ENCODE measurements at regions not wholly inside any gene's neighbourhood (a gene's known extent, or its start where the extent isn't known, plus 50 kb on each side); places are given as distances from the start of the nearest gene placed in this dataset.

DNA sequence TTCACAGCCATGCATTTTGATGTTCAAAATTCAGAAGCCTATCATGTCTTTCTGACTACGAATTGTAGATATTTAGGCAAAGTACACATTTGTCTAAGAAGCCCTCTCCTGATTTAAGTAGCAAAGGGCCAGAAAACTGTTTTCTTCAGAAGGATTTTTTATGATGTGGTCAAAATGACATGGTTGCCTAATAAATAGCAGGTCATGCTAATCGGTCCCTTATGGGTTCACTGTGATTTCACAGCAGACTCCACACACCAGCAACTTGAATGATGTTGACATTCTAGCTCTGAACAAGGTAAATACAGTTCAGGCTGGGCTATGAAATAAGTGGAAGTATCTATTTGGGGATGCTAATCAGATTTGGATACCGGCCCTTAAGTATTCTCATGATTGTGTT lies 178.7 kb upstream of the DPYD start:
- no peak for DNase-seq
- no peaks in the 10 kb centered on the region for H3K4me1 Mint-ChIP-seq (ENCODE audit: low read depth)
- H3K36me3 Mint-ChIP-seq (ENCODE audit: low read depth) = no peaks in the 10 kb centered on the region
- intact Hi-C loops (cut with micrococcal nuclease) = no loop called here
- H3K27me3 Mint-ChIP-seq (ENCODE audit: low read depth) = no peaks in the 10 kb centered on the region
- CTCF ChIA-PET = interaction anchor here (0.6 kb wide), 1 partner anchor 488 kb away, joined by 3 read pairs; no protein-coding TSS in a partner anchor
- H3K27ac Mint-ChIP-seq = no peak overlapping the region
- H3K4me3 Mint-ChIP-seq = no peak overlapping the region
- H3K9me3 Mint-ChIP-seq = no peaks in the 10 kb centered on the region

- no peaks in the 10 kb centered on the region for H3K9me3 Mint-ChIP-seq
- CTCF ChIA-PET = no interaction called here
- intact Hi-C loops (cut with micrococcal nuclease) = no loop called here
- DNase-seq = no peak
- no peaks in the 10 kb centered on the region for H3K36me3 Mint-ChIP-seq (ENCODE audit: low read depth)
- no peaks in the 10 kb centered on the region for H3K4me1 Mint-ChIP-seq (ENCODE audit: low read depth)
- no peaks in the 10 kb centered on the region for H3K27me3 Mint-ChIP-seq (ENCODE audit: low read depth)
- no peak overlapping the region for H3K27ac Mint-ChIP-seq
- no peak overlapping the region for H3K4me3 Mint-ChIP-seq
These were observed 177.6 kb upstream of the DPYD start for GRCh38 chr1:98098473-98098872.

- no peak overlapping the region for H3K4me3 Mint-ChIP-seq
- peaks cover 5% of the 10 kb centered on the region for H3K27me3 Mint-ChIP-seq (ENCODE audit: low read depth)
- intact Hi-C loops (cut with micrococcal nuclease) = no loop called here
- no peaks in the 10 kb centered on the region for H3K4me1 Mint-ChIP-seq (ENCODE audit: low read depth)
- CTCF ChIA-PET = no interaction called here
- no peak for DNase-seq
- no peaks in the 10 kb centered on the region for H3K9me3 Mint-ChIP-seq
- H3K27ac Mint-ChIP-seq = no peak overlapping the region
- no peaks in the 10 kb centered on the region for H3K36me3 Mint-ChIP-seq (ENCODE audit: low read depth)
These were observed 169.5 kb upstream of the DPYD start for GRCh38 chr1:98090351-98090750.

DNA sequence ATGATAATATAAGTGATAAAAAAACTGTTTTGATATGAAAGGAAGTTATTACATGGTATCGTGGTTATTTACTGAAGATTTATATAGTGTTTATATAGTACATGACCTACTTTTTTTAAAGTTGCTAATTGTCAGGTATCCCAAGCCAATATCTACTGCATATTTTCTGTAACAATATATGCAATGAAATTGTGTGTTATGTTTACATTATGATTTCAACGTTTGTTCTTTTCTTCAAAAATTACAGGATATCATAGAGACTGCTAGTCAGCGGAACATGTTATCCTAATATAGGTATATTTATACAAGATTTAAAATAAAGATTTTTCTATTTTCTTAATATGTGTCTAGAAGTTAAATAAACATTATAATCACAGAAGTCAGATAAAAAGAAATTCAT lies 167.5 kb upstream of the DPYD start:
- Mint-ChIP-seq H3K4me3 (no peak overlapping the region), H3K27ac (no peak overlapping the region), H3K4me1 (ENCODE audit: low read depth) (no peaks in the 10 kb centered on the region), H3K9me3 (no peaks in the 10 kb centered on the region), H3K27me3 (ENCODE audit: low read depth) (peaks cover 10% of the 10 kb centered on the region), H3K36me3 (ENCODE audit: low read depth) (no peaks in the 10 kb centered on the region)
- DNase-seq = no peak
- intact Hi-C loops (cut with micrococcal nuclease) = no loop called here
- CTCF ChIA-PET = no interaction called here

DNA sequence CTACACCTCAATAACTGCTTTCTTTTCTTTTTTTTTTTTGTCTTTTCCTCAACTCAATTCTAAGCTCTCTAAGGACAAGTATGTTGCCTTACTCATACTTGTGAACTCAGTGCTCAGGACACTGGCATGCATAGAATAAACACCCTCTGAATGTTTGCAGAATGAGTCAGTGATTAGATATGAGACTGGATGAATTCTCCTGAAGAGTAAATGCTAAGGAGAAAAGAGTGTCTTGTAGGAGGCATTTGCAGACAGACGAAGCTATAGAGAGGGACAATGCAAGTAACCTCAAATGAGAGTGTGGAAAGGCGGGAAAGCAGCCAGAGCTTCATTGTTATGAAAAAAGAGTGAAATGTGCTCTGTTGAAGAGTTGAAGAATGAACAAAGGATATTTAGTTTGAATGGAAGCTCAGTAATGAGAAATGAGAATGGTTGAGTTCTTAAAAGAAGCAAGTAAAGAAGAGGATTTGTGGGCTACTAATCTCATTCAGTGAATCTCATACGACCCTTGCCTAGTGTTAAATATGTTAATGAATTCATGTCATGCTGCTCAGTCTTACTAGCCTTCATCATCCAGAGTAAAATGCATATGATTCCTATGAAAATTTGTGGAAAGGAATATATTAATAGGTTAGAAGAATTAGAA lies 166.1 kb upstream of the DPYD start:
- intact Hi-C loops (cut with micrococcal nuclease) = no loop called here
- no peak overlapping the region for H3K27ac Mint-ChIP-seq
- H3K27me3 Mint-ChIP-seq (ENCODE audit: low read depth) = peaks cover 10% of the 10 kb centered on the region
- no peak overlapping the region for H3K4me3 Mint-ChIP-seq
- no peaks in the 10 kb centered on the region for H3K9me3 Mint-ChIP-seq
- no peaks in the 10 kb centered on the region for H3K36me3 Mint-ChIP-seq (ENCODE audit: low read depth)
- CTCF ChIA-PET = no interaction called here
- no peaks in the 10 kb centered on the region for H3K4me1 Mint-ChIP-seq (ENCODE audit: low read depth)
- DNase-seq = no peak

GRCh38 chr1:98086156-98086555 lies 165.3 kb upstream of the DPYD start:
- no peak overlapping the region for H3K4me3 Mint-ChIP-seq
- no peak overlapping the region for H3K27ac Mint-ChIP-seq
- intact Hi-C loops (cut with micrococcal nuclease) = no loop called here
- H3K4me1 Mint-ChIP-seq (ENCODE audit: low read depth) = no peaks in the 10 kb centered on the region
- no peaks in the 10 kb centered on the region for H3K9me3 Mint-ChIP-seq
- no peaks in the 10 kb centered on the region for H3K36me3 Mint-ChIP-seq (ENCODE audit: low read depth)
- CTCF ChIA-PET = no interaction called here
- DNase-seq = no peak
- peaks cover 10% of the 10 kb centered on the region for H3K27me3 Mint-ChIP-seq (ENCODE audit: low read depth)

GRCh38 chr1:98084188-98084587 lies 163.4 kb upstream of the DPYD start:
- Mint-ChIP-seq H3K4me1 (ENCODE audit: low read depth) (no peaks in the 10 kb centered on the region), H3K27ac (no peak overlapping the region), H3K27me3 (ENCODE audit: low read depth) (peaks cover 12% of the 10 kb centered on the region), H3K36me3 (ENCODE audit: low read depth) (no peaks in the 10 kb centered on the region), H3K4me3 (no peak overlapping the region), H3K9me3 (no peaks in the 10 kb centered on the region)
- no peak for DNase-seq
- CTCF ChIA-PET = no interaction called here
- intact Hi-C loops (cut with micrococcal nuclease) = no loop called here

DNA sequence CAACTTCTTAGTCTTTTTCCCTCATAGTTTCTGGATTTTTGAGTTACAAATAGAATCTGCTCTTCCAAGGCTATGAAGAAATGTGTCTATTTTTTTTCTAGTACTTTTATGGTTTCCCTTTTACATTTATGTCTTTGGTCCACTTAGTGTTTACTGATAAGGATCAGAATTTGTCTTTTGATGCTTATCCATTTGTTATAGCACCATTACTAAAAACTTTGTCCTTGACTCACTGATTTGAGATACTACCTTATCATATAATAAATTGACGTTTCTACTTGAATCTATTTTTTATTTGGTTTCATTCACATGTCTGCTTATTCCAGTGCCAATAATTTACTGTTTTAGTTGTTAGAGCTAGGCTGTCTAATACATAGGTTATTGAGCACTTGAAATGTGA lies 161.1 kb upstream of the DPYD start:
- Mint-ChIP-seq H3K9me3 (no peaks in the 10 kb centered on the region), H3K27me3 (ENCODE audit: low read depth) (peaks cover 8% of the 10 kb centered on the region), H3K4me3 (no peak overlapping the region), H3K4me1 (ENCODE audit: low read depth) (no peaks in the 10 kb centered on the region), H3K27ac (no peak overlapping the region), H3K36me3 (ENCODE audit: low read depth) (no peaks in the 10 kb centered on the region)
- DNase-seq = no peak
- intact Hi-C loops (cut with micrococcal nuclease) = no loop called here
- CTCF ChIA-PET = no interaction called here

GRCh38 chr1:98078596-98078995 lies 157.8 kb upstream of the DPYD start:
- H3K4me3 Mint-ChIP-seq = no peak overlapping the region
- CTCF ChIA-PET = no interaction called here
- H3K27ac Mint-ChIP-seq = no peak overlapping the region

GRCh38 chr1:98077691-98078090 lies 156.9 kb upstream of the DPYD start:
- H3K27me3 Mint-ChIP-seq (ENCODE audit: low read depth) = peaks cover 2% of the 10 kb centered on the region
- H3K27ac Mint-ChIP-seq = no peak overlapping the region
- CTCF ChIA-PET = no interaction called here
- no peak overlapping the region for H3K4me3 Mint-ChIP-seq
- no peaks in the 10 kb centered on the region for H3K36me3 Mint-ChIP-seq (ENCODE audit: low read depth)
- no peaks in the 10 kb centered on the region for H3K9me3 Mint-ChIP-seq
- intact Hi-C loops (cut with micrococcal nuclease) = no loop called here
- DNase-seq = no peak
- H3K4me1 Mint-ChIP-seq (ENCODE audit: low read depth) = no peaks in the 10 kb centered on the region

More at GRCh38 chr1:98078596-98078995, 157.8 kb upstream of the DPYD start:
- H3K36me3 Mint-ChIP-seq (ENCODE audit: low read depth) = no peaks in the 10 kb centered on the region
- intact Hi-C loops (cut with micrococcal nuclease) = no loop called here
- no peaks in the 10 kb centered on the region for H3K4me1 Mint-ChIP-seq (ENCODE audit: low read depth)
- H3K9me3 Mint-ChIP-seq = no peaks in the 10 kb centered on the region
- peaks cover 2% of the 10 kb centered on the region for H3K27me3 Mint-ChIP-seq (ENCODE audit: low read depth)
- DNase-seq = no peak

DNA sequence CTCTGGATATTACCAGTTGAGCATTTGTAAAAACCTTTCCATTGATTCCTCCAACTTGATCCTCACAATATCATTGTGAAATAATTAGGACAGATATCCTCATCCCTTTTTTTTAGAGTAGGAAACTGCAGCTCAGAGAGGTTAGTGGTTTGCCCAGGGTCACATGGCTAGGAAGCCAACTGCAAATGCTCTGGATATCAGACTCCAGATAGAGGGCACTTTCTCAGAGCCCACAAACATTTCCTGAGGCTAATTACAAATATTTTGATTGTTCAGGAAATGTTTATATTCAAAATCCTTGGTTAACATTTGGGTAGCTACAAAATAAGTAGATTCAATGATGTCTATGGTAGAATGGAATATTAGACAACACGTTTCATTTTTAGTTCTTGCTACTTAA lies 154.8 kb upstream of the DPYD start:
- intact Hi-C loops (cut with micrococcal nuclease) = no loop called here
- H3K36me3 Mint-ChIP-seq (ENCODE audit: low read depth) = no peaks in the 10 kb centered on the region
- H3K9me3 Mint-ChIP-seq = no peaks in the 10 kb centered on the region
- H3K4me3 Mint-ChIP-seq = no peak overlapping the region
- CTCF ChIA-PET = no interaction called here
- H3K27me3 Mint-ChIP-seq (ENCODE audit: low read depth) = peaks cover 4% of the 10 kb centered on the region
- no peak overlapping the region for H3K27ac Mint-ChIP-seq
- no peak for DNase-seq
- H3K4me1 Mint-ChIP-seq (ENCODE audit: low read depth) = no peaks in the 10 kb centered on the region

DNA sequence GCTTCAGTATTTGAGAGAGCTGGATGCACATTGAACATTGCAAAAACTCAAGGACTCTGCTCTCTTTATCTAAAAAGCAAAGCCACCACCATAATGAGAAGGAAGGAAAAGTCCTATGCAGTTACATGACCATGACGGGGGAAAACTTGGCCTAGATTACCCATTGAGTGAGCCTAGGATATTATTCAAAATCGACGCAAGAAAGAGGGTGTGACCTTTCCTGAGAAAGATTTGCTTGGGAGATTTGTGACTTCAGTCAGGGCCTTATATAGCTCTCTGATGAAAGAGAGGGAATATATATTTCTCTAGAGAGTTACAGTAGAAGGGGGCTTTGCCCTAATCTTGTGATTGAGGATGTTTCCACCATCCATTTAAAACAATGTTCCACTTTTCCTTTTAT lies 153.0 kb upstream of the DPYD start:
- no peak for DNase-seq
- CTCF ChIA-PET = no interaction called here
- no peaks in the 10 kb centered on the region for H3K36me3 Mint-ChIP-seq (ENCODE audit: low read depth)
- intact Hi-C loops (cut with micrococcal nuclease) = no loop called here
- peaks cover 1% of the 10 kb centered on the region for H3K27me3 Mint-ChIP-seq (ENCODE audit: low read depth)
- H3K27ac Mint-ChIP-seq = no peak overlapping the region
- no peaks in the 10 kb centered on the region for H3K4me1 Mint-ChIP-seq (ENCODE audit: low read depth)
- no peaks in the 10 kb centered on the region for H3K9me3 Mint-ChIP-seq
- no peak overlapping the region for H3K4me3 Mint-ChIP-seq

- intact Hi-C loops (cut with micrococcal nuclease) = no loop called here
- H3K36me3 Mint-ChIP-seq (ENCODE audit: low read depth) = no peaks in the 10 kb centered on the region
- no peak for DNase-seq
- H3K27me3 Mint-ChIP-seq (ENCODE audit: low read depth) = peaks cover 1% of the 10 kb centered on the region
- no peaks in the 10 kb centered on the region for H3K4me1 Mint-ChIP-seq (ENCODE audit: low read depth)
- CTCF ChIA-PET = interaction anchor here (0.6 kb wide), 1 partner anchor 583 kb away, joined by 4 read pairs; no protein-coding TSS in a partner anchor
- no peak overlapping the region for H3K4me3 Mint-ChIP-seq
- H3K9me3 Mint-ChIP-seq = no peaks in the 10 kb centered on the region
- no peak overlapping the region for H3K27ac Mint-ChIP-seq
These were observed 152.3 kb upstream of the DPYD start for GRCh38 chr1:98073106-98073505.

DNA sequence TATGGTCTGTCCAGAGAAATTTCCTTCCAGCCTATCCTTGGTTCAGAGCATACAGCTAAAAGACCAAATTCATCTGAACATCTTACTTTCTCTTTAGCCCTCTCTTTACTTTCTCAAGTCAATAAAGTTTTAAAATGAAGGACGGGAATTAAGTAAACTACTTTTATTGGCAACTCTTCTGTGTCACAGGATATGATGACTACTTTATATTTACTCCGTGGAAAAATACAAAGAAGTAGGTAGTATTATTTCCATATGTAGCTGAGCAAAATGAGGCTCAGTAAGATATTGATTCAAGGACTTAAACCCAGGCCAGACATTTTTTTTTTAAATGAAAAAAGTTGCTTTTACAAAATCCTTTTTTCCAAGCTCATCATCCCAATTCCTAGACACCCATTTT lies 151.2 kb upstream of the DPYD start:
- intact Hi-C loops (cut with micrococcal nuclease) = no loop called here
- no peaks in the 10 kb centered on the region for H3K9me3 Mint-ChIP-seq
- DNase-seq = no peak
- CTCF ChIA-PET = no interaction called here
- peaks cover 2% of the 10 kb centered on the region for H3K27me3 Mint-ChIP-seq (ENCODE audit: low read depth)
- H3K27ac Mint-ChIP-seq = no peak overlapping the region
- no peak overlapping the region for H3K4me3 Mint-ChIP-seq
- no peaks in the 10 kb centered on the region for H3K4me1 Mint-ChIP-seq (ENCODE audit: low read depth)
- H3K36me3 Mint-ChIP-seq (ENCODE audit: low read depth) = no peaks in the 10 kb centered on the region

Measured in activated naive CD4-positive, alpha-beta T cell treated with anti-CD3 and anti-CD28 coated beads for 36 hours (primary cell).